ENCODE measurements at regions not wholly inside any gene's neighbourhood (a gene's known extent, or its start where the extent isn't known, plus 50 kb on each side); places are given as distances from the start of the nearest gene placed in this dataset.

DNA sequence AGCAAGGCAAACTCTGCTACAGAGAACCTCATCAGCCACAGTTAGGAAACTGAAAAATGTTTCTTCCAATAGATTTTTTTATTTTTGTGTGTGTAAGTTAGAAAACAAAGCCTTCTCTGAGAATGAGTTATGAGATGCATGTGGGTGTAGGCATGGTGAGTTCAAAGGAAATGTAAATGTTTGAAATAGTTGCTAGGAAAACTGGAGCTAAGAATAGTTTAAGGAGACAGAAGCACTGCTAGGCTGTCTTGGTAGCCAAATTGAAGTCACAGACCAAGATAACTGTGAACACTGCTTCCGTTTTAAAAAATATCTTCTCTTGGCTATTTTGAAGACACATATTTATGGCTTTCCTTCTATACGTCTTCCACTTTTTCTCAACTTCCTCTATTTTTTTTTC, 1501.2 kb upstream of the CADM2 start:
- H3K9ac ChIP-seq (ENCODE audit: low read depth in 1 of 2, low read length in 2 of 2): no peak overlapping the region
- no peaks in the 10 kb centered on the region for H3K9me3 ChIP-seq (ENCODE audit: control insufficient read depth in 4 of 4, low read length in 3 of 4)
- TF ChIP-seq, protein P1, sequence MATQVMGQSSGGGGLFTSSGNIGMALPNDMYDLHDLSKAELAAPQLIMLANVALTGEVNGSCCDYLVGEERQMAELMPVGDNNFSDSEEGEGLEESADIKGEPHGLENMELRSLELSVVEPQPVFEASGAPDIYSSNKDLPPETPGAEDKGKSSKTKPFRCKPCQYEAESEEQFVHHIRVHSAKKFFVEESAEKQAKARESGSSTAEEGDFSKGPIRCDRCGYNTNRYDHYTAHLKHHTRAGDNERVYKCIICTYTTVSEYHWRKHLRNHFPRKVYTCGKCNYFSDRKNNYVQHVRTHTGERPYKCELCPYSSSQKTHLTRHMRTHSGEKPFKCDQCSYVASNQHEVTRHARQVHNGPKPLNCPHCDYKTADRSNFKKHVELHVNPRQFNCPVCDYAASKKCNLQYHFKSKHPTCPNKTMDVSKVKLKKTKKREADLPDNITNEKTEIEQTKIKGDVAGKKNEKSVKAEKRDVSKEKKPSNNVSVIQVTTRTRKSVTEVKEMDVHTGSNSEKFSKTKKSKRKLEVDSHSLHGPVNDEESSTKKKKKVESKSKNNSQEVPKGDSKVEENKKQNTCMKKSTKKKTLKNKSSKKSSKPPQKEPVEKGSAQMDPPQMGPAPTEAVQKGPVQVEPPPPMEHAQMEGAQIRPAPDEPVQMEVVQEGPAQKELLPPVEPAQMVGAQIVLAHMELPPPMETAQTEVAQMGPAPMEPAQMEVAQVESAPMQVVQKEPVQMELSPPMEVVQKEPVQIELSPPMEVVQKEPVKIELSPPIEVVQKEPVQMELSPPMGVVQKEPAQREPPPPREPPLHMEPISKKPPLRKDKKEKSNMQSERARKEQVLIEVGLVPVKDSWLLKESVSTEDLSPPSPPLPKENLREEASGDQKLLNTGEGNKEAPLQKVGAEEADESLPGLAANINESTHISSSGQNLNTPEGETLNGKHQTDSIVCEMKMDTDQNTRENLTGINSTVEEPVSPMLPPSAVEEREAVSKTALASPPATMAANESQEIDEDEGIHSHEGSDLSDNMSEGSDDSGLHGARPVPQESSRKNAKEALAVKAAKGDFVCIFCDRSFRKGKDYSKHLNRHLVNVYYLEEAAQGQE (IDR thresholded peaks at IDR 0.05): no peak
- TF ChIP-seq HNF4A (conservative IDR thresholded peaks at IDR 0.05) (no peak), FOXA1 (IDR thresholded peaks at IDR 0.05) (no peak), TAF1 (conservative IDR thresholded peaks at IDR 0.05) (no peak), FOXA2 (IDR thresholded peaks at IDR 0.05) (no peak), RAD21 (IDR thresholded peaks at IDR 0.05) (no peak), CTCF (IDR thresholded peaks at IDR 0.05; ENCODE audit: low read depth, low read length, missing input control) (no peak), JUND (IDR thresholded peaks at IDR 0.05) (no peak), NR2F2 (IDR thresholded peaks at IDR 0.05) (no peak), MAX (IDR thresholded peaks at IDR 0.05) (no peak), GABPA (IDR thresholded peaks at IDR 0.05 in 1 of 2, conservative IDR thresholded peaks at IDR 0.05 in 1 of 2) (no peak), YY1 (IDR thresholded peaks at IDR 0.05) (no peak), RXRA (IDR thresholded peaks at IDR 0.05) (no peak), HNF4G (IDR thresholded peaks at IDR 0.05) (no peak), EGR1 (IDR thresholded peaks at IDR 0.05; ENCODE audit: low read depth in 2 of 2) (no peak)
- TF ChIP-seq, protein P2, sequence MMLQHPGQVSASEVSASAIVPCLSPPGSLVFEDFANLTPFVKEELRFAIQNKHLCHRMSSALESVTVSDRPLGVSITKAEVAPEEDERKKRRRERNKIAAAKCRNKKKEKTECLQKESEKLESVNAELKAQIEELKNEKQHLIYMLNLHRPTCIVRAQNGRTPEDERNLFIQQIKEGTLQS (IDR thresholded peaks at IDR 0.05): no peak
- TF ChIP-seq, protein P3, sequence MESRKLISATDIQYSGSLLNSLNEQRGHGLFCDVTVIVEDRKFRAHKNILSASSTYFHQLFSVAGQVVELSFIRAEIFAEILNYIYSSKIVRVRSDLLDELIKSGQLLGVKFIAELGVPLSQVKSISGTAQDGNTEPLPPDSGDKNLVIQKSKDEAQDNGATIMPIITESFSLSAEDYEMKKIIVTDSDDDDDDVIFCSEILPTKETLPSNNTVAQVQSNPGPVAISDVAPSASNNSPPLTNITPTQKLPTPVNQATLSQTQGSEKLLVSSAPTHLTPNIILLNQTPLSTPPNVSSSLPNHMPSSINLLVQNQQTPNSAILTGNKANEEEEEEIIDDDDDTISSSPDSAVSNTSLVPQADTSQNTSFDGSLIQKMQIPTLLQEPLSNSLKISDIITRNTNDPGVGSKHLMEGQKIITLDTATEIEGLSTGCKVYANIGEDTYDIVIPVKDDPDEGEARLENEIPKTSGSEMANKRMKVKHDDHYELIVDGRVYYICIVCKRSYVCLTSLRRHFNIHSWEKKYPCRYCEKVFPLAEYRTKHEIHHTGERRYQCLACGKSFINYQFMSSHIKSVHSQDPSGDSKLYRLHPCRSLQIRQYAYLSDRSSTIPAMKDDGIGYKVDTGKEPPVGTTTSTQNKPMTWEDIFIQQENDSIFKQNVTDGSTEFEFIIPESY (IDR thresholded peaks at IDR 0.05): no peak
- no peak for DNase-seq (ENCODE audit: low spot score)
- H3K36me3 ChIP-seq (ENCODE audit: control insufficient read depth in 4 of 4, insufficient read depth in 3 of 4, low read depth in 1 of 4, low read length in 3 of 4): no peaks in the 10 kb centered on the region
- no peaks in the 10 kb centered on the region for H3K4me1 ChIP-seq (ENCODE audit: control insufficient read depth in 4 of 4, insufficient read depth in 4 of 4, low read length in 3 of 4)
- no peak overlapping the region for H3K27ac ChIP-seq (ENCODE audit: low read depth in 1 of 2, low read length in 2 of 2)
- WGBS: 43% methylated on average over 2 of the region's 2 CpGs
- no peaks in the 10 kb centered on the region for H3K27me3 ChIP-seq (ENCODE audit: control insufficient read depth in 4 of 4, insufficient read depth in 4 of 4, low read length in 3 of 4)
- H3K4me3 ChIP-seq (ENCODE audit: low read depth in 1 of 3, low read length in 3 of 3): no peak overlapping the region

DNA sequence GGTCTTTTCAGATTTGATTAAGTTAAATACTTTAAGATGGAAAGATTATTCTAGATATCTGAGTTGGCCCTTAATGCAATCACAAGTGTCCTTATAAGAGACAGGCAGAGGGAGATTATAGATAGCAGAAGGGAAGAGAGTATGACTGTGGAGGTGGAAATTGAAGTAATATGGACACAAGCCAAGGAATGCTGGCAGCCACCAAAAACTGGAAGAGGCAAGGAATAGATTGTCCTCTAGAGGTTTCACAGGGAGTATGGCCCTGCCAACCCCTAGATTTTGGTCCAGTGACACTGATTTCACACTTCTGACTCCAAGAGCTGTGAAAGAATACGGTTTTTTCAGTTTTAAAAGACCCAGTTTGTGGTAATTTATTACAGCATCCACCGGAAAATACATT, 1498.7 kb upstream of the CADM2 start:
- Histone ChIP-seq H3K9ac (ENCODE audit: low read depth in 1 of 2, low read length in 2 of 2) (no peak overlapping the region), H3K27me3 (ENCODE audit: control insufficient read depth in 4 of 4, insufficient read depth in 4 of 4, low read length in 3 of 4) (no peaks in the 10 kb centered on the region), H3K36me3 (ENCODE audit: control insufficient read depth in 4 of 4, insufficient read depth in 3 of 4, low read depth in 1 of 4, low read length in 3 of 4) (no peaks in the 10 kb centered on the region), H3K27ac (ENCODE audit: low read depth in 1 of 2, low read length in 2 of 2) (no peak overlapping the region), H3K4me1 (ENCODE audit: control insufficient read depth in 4 of 4, insufficient read depth in 4 of 4, low read length in 3 of 4) (no peaks in the 10 kb centered on the region), H3K4me3 (ENCODE audit: low read depth in 1 of 3, low read length in 3 of 3) (no peak overlapping the region), H3K9me3 (ENCODE audit: control insufficient read depth in 4 of 4, low read length in 3 of 4) (no peaks in the 10 kb centered on the region)
- 68% methylated on average over 2 of the region's 2 CpGs for whole genome bisulfite sequencing
- DNase-seq (ENCODE audit: low spot score): no peak
- TF ChIP-seq TAF1 (conservative IDR thresholded peaks at IDR 0.05) (no peak), RAD21 (IDR thresholded peaks at IDR 0.05) (no peak), YY1 (IDR thresholded peaks at IDR 0.05) (no peak), NR2F2 (IDR thresholded peaks at IDR 0.05) (no peak), EGR1 (IDR thresholded peaks at IDR 0.05; ENCODE audit: low read depth in 2 of 2) (no peak), JUND (IDR thresholded peaks at IDR 0.05) (no peak), GABPA (IDR thresholded peaks at IDR 0.05 in 1 of 2, conservative IDR thresholded peaks at IDR 0.05 in 1 of 2) (no peak), FOXA2 (IDR thresholded peaks at IDR 0.05) (no peak), HNF4G (IDR thresholded peaks at IDR 0.05) (no peak)
- TF ChIP-seq, protein P1 (IDR thresholded peaks at IDR 0.05): no peak
- TF ChIP-seq, protein P3 (IDR thresholded peaks at IDR 0.05): no peak
- TF ChIP-seq, protein P2 (IDR thresholded peaks at IDR 0.05): no peak

Data from liver (tissue), 8 donors.